Esophagus muscularis mucosa (tissue), 4 donors: ENCODE measurements at regions not wholly inside any gene's neighbourhood (a gene's known extent, or its start where the extent isn't known, plus 50 kb on each side); places are given as distances from the start of the nearest gene placed in this dataset.
"Not testable (repeated sequence)": the region's sequence is repeated elsewhere in the genome, so short reads cannot be mapped to it uniquely, and the experiment has no call there.

Experiments used
- DNase-seq: peaks from one replicate; pipeline ENCODE4 v3.0.0-alpha.2; 2017; ENCODE audit errors: extremely low spot score
- H3K27ac ChIP-seq, 4 donors: fragments of 200-600 bp; sonication (generic); replicated peaks in 1 of 4; 1 replicate in 3 of 4; 2 replicates in 1 of 4; pipeline ENCODE4 v1.5.1; 2016 to 2019; ENCODE audit warnings: mild to moderate bottlenecking in 1 of 4
- H3K27me3 ChIP-seq, 4 donors: fragments of 200-600 bp; sonication (generic); one replicate each; pipeline versions ENCODE4 v1.5.1 to v1.6.0; 2016 to 2019
- H3K36me3 ChIP-seq, 4 donors: fragments of 200-600 bp; sonication (generic); one replicate each; pipeline ENCODE4 v1.5.1; 2016 to 2019
- H3K4me1 ChIP-seq, 4 donors: fragments of 200-600 bp; sonication (generic); one replicate each; pipeline ENCODE4 v1.5.1; 2016 to 2019
- H3K4me3 ChIP-seq, 4 donors: fragments of 200-600 bp; sonication (generic); 1 replicate in 2 of 4; 2 replicates in 2 of 4; pipeline ENCODE4 v1.5.1; 2016 to 2019; ENCODE audit warnings: mild to moderate bottlenecking in 4 of 4, moderate library complexity in 1 of 4
- H3K9me3 ChIP-seq, 4 donors: fragments of 200-600 bp; sonication (generic); 1 replicate in 3 of 4; 2 replicates in 1 of 4; pipeline ENCODE4 v1.5.1; 2016 to 2019
- CTCF ChIP-seq, 3 experiments: fragments of 200-600 bp in 2 of 3; fragments of 450-650 bp in 1 of 3; sonication (generic) in 2 of 3; IDR thresholded peaks; one replicate each; pipeline ENCODE4 v1.5.1; 2017 to 2019; ENCODE audit warnings: antibody characterized with exemption in 3 of 3, mild to moderate bottlenecking in 2 of 3, moderate library complexity in 1 of 3
- EP300 ChIP-seq: sonication (generic); formaldehyde crosslinking; IDR thresholded peaks from one replicate; pipeline ENCODE4 v1.6.1; 2017; ENCODE audit warnings: antibody characterized with exemption
- POLR2A ChIP-seq: fragments of 450-650 bp; IDR thresholded peaks from one replicate; pipeline ENCODE4 v1.6.1; 2017; ENCODE audit warnings: antibody characterized with exemption, moderate library complexity, mild to moderate bottlenecking, low read depth
- POLR2AphosphoS5 ChIP-seq, 2 donors: sonication (generic); formaldehyde crosslinking; IDR thresholded peaks; one replicate each; pipeline ENCODE4 v1.6.1; 2017; ENCODE audit warnings: antibody characterized with exemption in 2 of 2
- WGBS: methylation state at CpG from one replicate; pipeline ENCODE4 v1.1.5; 2018; 5-methylcytosine and 5-hydroxymethylcytosine counted together
- intact Hi-C: fragments of 100-400 bp; cut with DNase I; formaldehyde crosslinking; loops from one replicate; pipeline ENCODE4 v1.15.1; 2023

GRCh38 chr4:30182786-30183185 is 537.4 kb upstream of the PCDH7 start:
- WGBS: 96% methylated on average over 2 of the region's 2 CpGs
- H3K9me3 ChIP-seq: no peaks in the 10 kb centered on the region
- TF ChIP-seq EP300: no peak
- H3K36me3 ChIP-seq: no peaks in the 10 kb centered on the region
- intact Hi-C loops: no loop called here
- H3K27me3 ChIP-seq: no peaks in the 10 kb centered on the region
- DNase-seq: no peak
- no peak overlapping the region for H3K27ac ChIP-seq
- no peaks in the 10 kb centered on the region for H3K4me1 ChIP-seq
- no peak overlapping the region for H3K4me3 ChIP-seq

- H3K4me3 ChIP-seq: no peak overlapping the region
- H3K36me3 ChIP-seq: no peaks in the 10 kb centered on the region
- no peak for DNase-seq
- H3K9me3 ChIP-seq: no peaks in the 10 kb centered on the region
- no peaks in the 10 kb centered on the region for H3K4me1 ChIP-seq
- no peak overlapping the region for H3K27ac ChIP-seq
- TF ChIP-seq POLR2AphosphoS5 (IDR thresholded peaks at IDR 0.05): no peak
- TF ChIP-seq POLR2A: no peak
- TF ChIP-seq CTCF (IDR thresholded peaks at IDR 0.05): no peak
- TF ChIP-seq EP300: no peak
- intact Hi-C loops: no loop called here
- H3K27me3 ChIP-seq: no peaks in the 10 kb centered on the region
Measured at GRCh38 chr4:30191902-30192301, 528.3 kb upstream of the PCDH7 start.

- Histone ChIP-seq H3K27me3 (no peaks in the 10 kb centered on the region), H3K4me1 (no peaks in the 10 kb centered on the region), H3K4me3 (no peak overlapping the region), H3K27ac (no peak overlapping the region), H3K36me3 (no peaks in the 10 kb centered on the region), H3K9me3 (peaks cover 0 to 8% (median 5%) of the 10 kb centered on the region in 4 donors)
- TF ChIP-seq CTCF (IDR thresholded peaks at IDR 0.05) (no peak), POLR2A (no peak), POLR2AphosphoS5 (IDR thresholded peaks at IDR 0.05) (no peak), EP300 (no peak)
- DNase-seq: no peak
- intact Hi-C loops: no loop called here
Measured at GRCh38 chr4:30207389-30207788, 512.8 kb upstream of the PCDH7 start.

GRCh38 chr4:30208731-30209435 is 511.3 kb upstream of the PCDH7 start:
- Histone ChIP-seq H3K9me3 (peaks cover 0 to 3% (median 0%) of the 10 kb centered on the region in 4 donors), H3K27me3 (no peaks in the 10 kb centered on the region), H3K4me3 (no peak overlapping the region), H3K36me3 (no peaks in the 10 kb centered on the region), H3K27ac (no peak overlapping the region), H3K4me1 (no peaks in the 10 kb centered on the region)
- no peak for TF ChIP-seq EP300
- no peak for TF ChIP-seq CTCF (IDR thresholded peaks at IDR 0.05)
- TF ChIP-seq POLR2A: no peak
- TF ChIP-seq POLR2AphosphoS5 (IDR thresholded peaks at IDR 0.05): no peak
- no peak for DNase-seq
- intact Hi-C loops: no loop called here
- 33% methylated on average over 2 of the region's 2 CpGs for WGBS

GRCh38 chr4:30215973-30216372 is 504.2 kb upstream of the PCDH7 start:
- H3K4me1 ChIP-seq, intact Hi-C loops, DNase-seq, H3K4me3 ChIP-seq, H3K27me3 ChIP-seq, H3K27ac ChIP-seq, H3K36me3 ChIP-seq: not testable (repeated sequence)
- WGBS: 94% methylated on average over 4 of the region's 4 CpGs
- H3K9me3 ChIP-seq: peaks cover 0 to 11% (median 6%) of the 10 kb centered on the region in 4 donors

GRCh38 chr4:30245140-30245539 is 475.0 kb upstream of the PCDH7 start:
- intact Hi-C loops: no loop called here
- Histone ChIP-seq H3K27ac (no peak overlapping the region), H3K9me3 (peaks cover 0 to 9% (median 4%) of the 10 kb centered on the region in 4 donors), H3K4me3 (no peak overlapping the region), H3K27me3 (no peaks in the 10 kb centered on the region), H3K4me1 (no peaks in the 10 kb centered on the region), H3K36me3 (no peaks in the 10 kb centered on the region)
- no peak for DNase-seq
- TF ChIP-seq EP300 (no peak), POLR2A (no peak), POLR2AphosphoS5 (IDR thresholded peaks at IDR 0.05) (no peak), CTCF (IDR thresholded peaks at IDR 0.05) (no peak)
